SU-DHL-6 (cell line): ENCODE measurements at regions not wholly inside any gene's neighbourhood (a gene's known extent, or its start where the extent isn't known, plus 50 kb on each side); places are given as distances from the start of the nearest gene placed in this dataset.

Experiments
- H2AFZ ChIP-seq: fragments of 200-600 bp; sonication (generic); 2 replicates; pipeline ENCODE4 v1.6.1; 2014; ENCODE audit warnings: low read depth, mild to moderate bottlenecking, moderate library complexity, mixed read lengths, antibody characterized with exemption, low read length; ENCODE audit not compliant: severe bottlenecking
- H3F3A ChIP-seq: fragments of 200-600 bp; shearing (Covaris generic); 2 replicates; pipeline ENCODE4 v1.6.0; 2016; ENCODE audit warnings: antibody characterized with exemption, mild to moderate bottlenecking; ENCODE audit not compliant: insufficient read depth
- H3K27ac ChIP-seq: fragments of 200-600 bp; sonication (generic); 2 replicates; pipeline ENCODE4 v1.5.1; 2016; ENCODE audit warnings: low read depth, mild to moderate bottlenecking, low read length, moderate library complexity, mixed read lengths
- H3K27me3 ChIP-seq: fragments of 200-600 bp; sonication (generic), shearing (Covaris generic); 2 replicates; pipeline ENCODE4 v1.6.0; 2014; ENCODE audit warnings: mild to moderate bottlenecking, low read length
- H3K36me3 ChIP-seq: fragments of 200-600 bp; sonication (generic); 2 replicates; pipeline ENCODE4 v1.6.1; 2014; ENCODE audit warnings: mild to moderate bottlenecking, low read length, mixed read lengths
- H3K4me2 ChIP-seq: fragments of 300-600, 200-600 bp; shearing (Covaris generic), sonication (generic); 2 replicates; pipeline ENCODE4 v1.6.0; 2014; ENCODE audit warnings: low read length, low read depth, mild to moderate bottlenecking; ENCODE audit not compliant: poor library complexity, severe bottlenecking
- H3K4me3 ChIP-seq: fragments of 200-600 bp; sonication (generic); 2 replicates; pipeline ENCODE4 v1.5.1; 2014; ENCODE audit warnings: antibody characterized with exemption, low read length, mild to moderate bottlenecking, mixed read lengths; ENCODE audit not compliant: insufficient read depth, poor library complexity, severe bottlenecking
- H3K79me2 ChIP-seq: fragments of 200-600 bp; sonication (generic); 2 replicates; pipeline ENCODE4 v1.6.1; 2014; ENCODE audit warnings: mild to moderate bottlenecking, low read length, moderate library complexity; ENCODE audit not compliant: insufficient read depth
- H3K9ac ChIP-seq: fragments of 200-600 bp; sonication (generic); 2 replicates; pipeline ENCODE4 v1.7.0; 2014; ENCODE audit warnings: mild to moderate bottlenecking, low read length
- H3K9me2 ChIP-seq: fragments of 200-600 bp; sonication (generic); replicated peaks from 2 replicates; pipeline ENCODE4 v1.6.1; 2014; ENCODE audit warnings: low read length; ENCODE audit not compliant: insufficient read depth
- H3K9me3 ChIP-seq: fragments of 200-600 bp; sonication (generic); 2 replicates; pipeline ENCODE4 v1.6.1; 2014; ENCODE audit warnings: low read length, mixed read lengths; ENCODE audit not compliant: insufficient read depth
- H4K20me1 ChIP-seq: fragments of 200-600 bp; sonication (generic); 2 replicates; pipeline ENCODE4 v1.6.1; 2014; ENCODE audit warnings: low read depth, mild to moderate bottlenecking, antibody characterized with exemption, low read length, moderate library complexity, mixed read lengths
- EZH2phosphoT487 ChIP-seq: fragments of 200-600 bp; sonication (generic), shearing (Covaris generic); conservative IDR thresholded peaks from 2 replicates; pipeline ENCODE4 v1.6.1; 2018; ENCODE audit warnings: mild to moderate bottlenecking, antibody characterized with exemption, low read length, moderate library complexity, mixed read lengths
- TF ChIP-seq, protein P1 (sequence below): fragments of 200-600 bp; sonication (generic); IDR thresholded peaks from one replicate; pipeline ENCODE4 v1.5.1; 2017; ENCODE audit warnings: antibody characterized with exemption, mild to moderate bottlenecking, low read length, moderate library complexity; ENCODE audit not compliant: insufficient read depth, poor library complexity, severe bottlenecking

- Histone ChIP-seq H2AFZ (no peak overlapping the region), H3K27me3 (no peaks in the 10 kb centered on the region), H3K9me3 (no peaks in the 10 kb centered on the region), H3K4me2 (no peak overlapping the region), H3K27ac (no peak overlapping the region), H3K9ac (no peak overlapping the region), H3K4me3 (no peak overlapping the region), H3K79me2 (no peaks in the 10 kb centered on the region), H3K9me2 (no peaks in the 10 kb centered on the region), H3F3A (no peaks in the 10 kb centered on the region), H3K36me3 (no peaks in the 10 kb centered on the region), H4K20me1 (no peaks in the 10 kb centered on the region)
- no peak for TF ChIP-seq EZH2phosphoT487
- TF ChIP-seq, protein P1, sequence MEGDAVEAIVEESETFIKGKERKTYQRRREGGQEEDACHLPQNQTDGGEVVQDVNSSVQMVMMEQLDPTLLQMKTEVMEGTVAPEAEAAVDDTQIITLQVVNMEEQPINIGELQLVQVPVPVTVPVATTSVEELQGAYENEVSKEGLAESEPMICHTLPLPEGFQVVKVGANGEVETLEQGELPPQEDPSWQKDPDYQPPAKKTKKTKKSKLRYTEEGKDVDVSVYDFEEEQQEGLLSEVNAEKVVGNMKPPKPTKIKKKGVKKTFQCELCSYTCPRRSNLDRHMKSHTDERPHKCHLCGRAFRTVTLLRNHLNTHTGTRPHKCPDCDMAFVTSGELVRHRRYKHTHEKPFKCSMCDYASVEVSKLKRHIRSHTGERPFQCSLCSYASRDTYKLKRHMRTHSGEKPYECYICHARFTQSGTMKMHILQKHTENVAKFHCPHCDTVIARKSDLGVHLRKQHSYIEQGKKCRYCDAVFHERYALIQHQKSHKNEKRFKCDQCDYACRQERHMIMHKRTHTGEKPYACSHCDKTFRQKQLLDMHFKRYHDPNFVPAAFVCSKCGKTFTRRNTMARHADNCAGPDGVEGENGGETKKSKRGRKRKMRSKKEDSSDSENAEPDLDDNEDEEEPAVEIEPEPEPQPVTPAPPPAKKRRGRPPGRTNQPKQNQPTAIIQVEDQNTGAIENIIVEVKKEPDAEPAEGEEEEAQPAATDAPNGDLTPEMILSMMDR, result no peak
Measured at GRCh38 chr18:34098109-34098508, 126.6 kb downstream of the NOL4 start.

- Histone ChIP-seq H3K27ac (no peak overlapping the region), H3K9me2 (no peaks in the 10 kb centered on the region), H3K36me3 (no peaks in the 10 kb centered on the region), H3K9ac (no peak overlapping the region), H3K79me2 (no peaks in the 10 kb centered on the region), H3K4me3 (no peak overlapping the region), H4K20me1 (no peaks in the 10 kb centered on the region), H3K4me2 (no peak overlapping the region), H2AFZ (no peak overlapping the region), H3K27me3 (no peaks in the 10 kb centered on the region), H3K9me3 (no peaks in the 10 kb centered on the region), H3F3A (no peaks in the 10 kb centered on the region)
- no peak for TF ChIP-seq EZH2phosphoT487
Measured at GRCh38 chr18:34097312-34097711, 127.4 kb downstream of the NOL4 start.

DNA sequence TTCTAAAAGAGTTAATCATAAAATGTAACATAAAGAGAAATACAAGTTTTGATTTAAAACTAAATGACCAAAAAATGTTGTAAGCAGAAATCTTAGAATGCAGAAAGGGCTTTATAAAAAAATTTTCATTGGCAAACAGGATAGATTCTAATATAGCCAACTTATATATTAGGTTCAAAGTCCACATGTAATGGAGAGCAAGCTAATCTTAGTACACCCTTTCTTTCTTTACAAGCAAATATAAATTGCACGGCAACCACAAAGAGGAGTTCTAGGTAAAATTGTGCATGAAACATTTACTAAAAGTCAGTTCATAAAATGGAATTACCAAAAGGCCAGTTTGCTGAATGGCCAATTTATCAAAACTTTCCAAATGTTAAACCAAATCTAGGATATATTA is 130.6 kb downstream of the NOL4 start:
- Histone ChIP-seq H3K36me3 (no peaks in the 10 kb centered on the region), H3K27me3 (no peaks in the 10 kb centered on the region), H3K4me3 (no peak overlapping the region), H3K79me2 (no peaks in the 10 kb centered on the region), H3K27ac (no peak overlapping the region), H2AFZ (no peak overlapping the region), H3K9ac (no peak overlapping the region), H3K4me2 (no peak overlapping the region), H3K9me3 (no peaks in the 10 kb centered on the region), H3F3A (no peaks in the 10 kb centered on the region), H4K20me1 (no peaks in the 10 kb centered on the region), H3K9me2 (no peaks in the 10 kb centered on the region)
- TF ChIP-seq EZH2phosphoT487, result no peak
- TF ChIP-seq, protein P1, result no peak

- Histone ChIP-seq H2AFZ (no peak overlapping the region), H4K20me1 (no peaks in the 10 kb centered on the region), H3K36me3 (no peaks in the 10 kb centered on the region), H3K79me2 (no peaks in the 10 kb centered on the region), H3K27ac (no peak overlapping the region), H3K9me2 (no peaks in the 10 kb centered on the region), H3K27me3 (no peaks in the 10 kb centered on the region), H3K4me2 (no peak overlapping the region), H3K9ac (no peak overlapping the region), H3K4me3 (no peak overlapping the region), H3F3A (no peaks in the 10 kb centered on the region), H3K9me3 (no peaks in the 10 kb centered on the region)
- TF ChIP-seq, protein P1, result no peak
- no peak for TF ChIP-seq EZH2phosphoT487
Measured at GRCh38 chr18:34092796-34093195, 131.9 kb downstream of the NOL4 start.
